ENCODE measurements at regions not wholly inside any gene's neighbourhood (a gene's known extent, or its start where the extent isn't known, plus 50 kb on each side); places are given as distances from the start of the nearest gene placed in this dataset.

- peak overlapping the region; percentile 84 for H3K27ac ChIP-seq (ENCODE audit: low read length)
- H3K9me3 Mint-ChIP-seq: peaks cover 2% of the 10 kb centered on the region in 2 donors
- H3K36me3 Mint-ChIP-seq: peaks cover 7% of the 10 kb centered on the region
- peaks cover 95 to 97% of the 10 kb centered on the region in 2 donors for H3K4me1 Mint-ChIP-seq
- no peak overlapping the region for H3K4me3 ChIP-seq (ENCODE audit: low read length)
- peak overlapping the region; percentile 97 to 99 for H3K27ac Mint-ChIP-seq
- H3K27me3 ChIP-seq (ENCODE audit: control insufficient read depth, insufficient read depth, low read length): no peaks in the 10 kb centered on the region
- no peaks in the 10 kb centered on the region for H3K27me3 Mint-ChIP-seq (ENCODE audit: low read depth in 2 of 2)
- TF ChIP-seq CTCF (IDR thresholded peaks at IDR 0.05): peak; percentile 43
- H3K4me1 ChIP-seq (ENCODE audit: control insufficient read depth, insufficient read depth, low read length): peaks cover 75% of the 10 kb centered on the region
- no peaks in the 10 kb centered on the region for H3K36me3 ChIP-seq (ENCODE audit: control insufficient read depth, insufficient read depth, low read length)
- ATAC-seq (peak; percentile 40 to 46 (median 45)), DNase-seq (peak; percentile 60 to 76)
- no peaks in the 10 kb centered on the region for H3K9me3 ChIP-seq (ENCODE audit: control insufficient read depth, insufficient read depth, low read length)
- intact Hi-C loops (cut with micrococcal nuclease): loop anchor here (10.0 kb wide), 1 partner anchor 1489 kb away; no protein-coding TSS in a partner anchor
- 39% methylated on average over 13 of the region's 15 CpGs for WGBS (ENCODE audit: insufficient coverage)
- peak overlapping the region; percentile 94 for H3K4me3 Mint-ChIP-seq
These were observed 70.8 kb upstream of the UCN3 start for GRCh38 chr10:5293691-5294550.

GRCh38 chr10:5297466-5297865 is 67.3 kb upstream of the UCN3 start:
- H3K4me1 Mint-ChIP-seq: peaks cover 87 to 92% of the 10 kb centered on the region in 2 donors
- no peak for TF ChIP-seq CTCF (IDR thresholded peaks at IDR 0.05)
- intact Hi-C loops (cut with micrococcal nuclease): loop anchor here (10.0 kb wide), 1 partner anchor 1493 kb away; no protein-coding TSS in a partner anchor
- H3K27me3 Mint-ChIP-seq (ENCODE audit: low read depth in 2 of 2): no peaks in the 10 kb centered on the region
- no peaks in the 10 kb centered on the region for H3K27me3 ChIP-seq (ENCODE audit: control insufficient read depth, insufficient read depth, low read length)
- H3K36me3 ChIP-seq (ENCODE audit: control insufficient read depth, insufficient read depth, low read length): no peaks in the 10 kb centered on the region
- ATAC-seq (peak; percentile 63 to 86 (median 78)), DNase-seq (peak; percentile 40 to 52)
- H3K9me3 ChIP-seq (ENCODE audit: control insufficient read depth, insufficient read depth, low read length): no peaks in the 10 kb centered on the region
- no peak overlapping the region for H3K4me3 ChIP-seq (ENCODE audit: low read length)
- peak overlapping the region; percentile 75 for H3K4me3 Mint-ChIP-seq
- H3K27ac ChIP-seq (ENCODE audit: low read length): peak overlapping the region; percentile 93
- peaks cover 65% of the 10 kb centered on the region for H3K4me1 ChIP-seq (ENCODE audit: control insufficient read depth, insufficient read depth, low read length)
- peak overlapping the region; percentile 97 to 99 for H3K27ac Mint-ChIP-seq
- H3K9me3 Mint-ChIP-seq: peaks cover 2% of the 10 kb centered on the region in 2 donors
- peaks cover 20% of the 10 kb centered on the region for H3K36me3 Mint-ChIP-seq
- 36% methylated on average over 3 of the region's 3 CpGs for WGBS (ENCODE audit: insufficient coverage)

- peak overlapping the region; percentile 75 for H3K4me3 Mint-ChIP-seq
- peaks cover 20% of the 10 kb centered on the region for H3K36me3 Mint-ChIP-seq
- 83% methylated on average over 4 of the region's 4 CpGs for WGBS (ENCODE audit: insufficient coverage)
- peak overlapping the region; percentile 97 to 99 for H3K27ac Mint-ChIP-seq
- Histone ChIP-seq H3K27ac (ENCODE audit: low read length) (peak overlapping the region; percentile 93), H3K27me3 (ENCODE audit: control insufficient read depth, insufficient read depth, low read length) (no peaks in the 10 kb centered on the region), H3K9me3 (ENCODE audit: control insufficient read depth, insufficient read depth, low read length) (no peaks in the 10 kb centered on the region), H3K4me1 (ENCODE audit: control insufficient read depth, insufficient read depth, low read length) (peaks cover 62% of the 10 kb centered on the region), H3K36me3 (ENCODE audit: control insufficient read depth, insufficient read depth, low read length) (no peaks in the 10 kb centered on the region), H3K4me3 (ENCODE audit: low read length) (no peak overlapping the region)
- TF ChIP-seq CTCF (IDR thresholded peaks at IDR 0.05): no peak
- peaks cover 82 to 87% of the 10 kb centered on the region in 2 donors for H3K4me1 Mint-ChIP-seq
- intact Hi-C loops (cut with micrococcal nuclease): loop anchor here (10.0 kb wide), 1 partner anchor 1493 kb away; no protein-coding TSS in a partner anchor
- ATAC-seq: no peak
- H3K9me3 Mint-ChIP-seq: peaks cover 2% of the 10 kb centered on the region in 2 donors
- H3K27me3 Mint-ChIP-seq (ENCODE audit: low read depth in 2 of 2): no peaks in the 10 kb centered on the region
- DNase-seq: no peak
These were observed 66.8 kb upstream of the UCN3 start for GRCh38 chr10:5297996-5298395.

Measured in natural killer cell (primary cell).